HG03442 (cell line): ENCODE measurements at regions not wholly inside any gene's neighbourhood (a gene's known extent, or its start where the extent isn't known, plus 50 kb on each side); places are given as distances from the start of the nearest gene placed in this dataset.
"Not testable (repeated sequence)": the region's sequence is repeated elsewhere in the genome, so short reads cannot be mapped to it uniquely, and the experiment has no call there.

Experiments used
- ATAC-seq: cut with Tn5 transposase; IDR thresholded peaks from one replicate; pipeline ENCODE4 v1.9.1; 2021; ENCODE audit warnings: mild to moderate bottlenecking, moderate library complexity; ENCODE audit not compliant: unreplicated experiment

- ATAC-seq, result no peak
Observed at GRCh38 chr21:35510957-35511695, 462.0 kb upstream of the RUNX1 start.

DNA sequence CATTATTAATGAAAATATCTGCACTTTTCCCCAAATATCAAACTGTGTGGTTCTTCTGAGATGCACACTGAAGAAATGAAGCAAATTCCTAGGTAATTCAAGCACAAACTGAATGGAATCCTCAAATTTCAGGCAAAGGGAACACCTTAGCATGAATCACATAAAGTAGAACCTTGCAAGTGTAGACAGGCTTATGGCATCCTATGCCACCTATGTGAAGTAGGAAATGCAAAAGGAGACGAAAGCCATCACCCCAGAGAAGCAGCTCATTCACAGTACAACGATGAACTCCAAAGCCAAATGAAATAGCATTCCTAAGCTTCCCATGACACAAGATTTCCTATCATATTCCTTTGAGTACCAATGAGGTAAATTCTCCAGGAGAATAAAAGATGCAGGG is 461.2 kb upstream of the RUNX1 start:
- no peak for ATAC-seq

DNA sequence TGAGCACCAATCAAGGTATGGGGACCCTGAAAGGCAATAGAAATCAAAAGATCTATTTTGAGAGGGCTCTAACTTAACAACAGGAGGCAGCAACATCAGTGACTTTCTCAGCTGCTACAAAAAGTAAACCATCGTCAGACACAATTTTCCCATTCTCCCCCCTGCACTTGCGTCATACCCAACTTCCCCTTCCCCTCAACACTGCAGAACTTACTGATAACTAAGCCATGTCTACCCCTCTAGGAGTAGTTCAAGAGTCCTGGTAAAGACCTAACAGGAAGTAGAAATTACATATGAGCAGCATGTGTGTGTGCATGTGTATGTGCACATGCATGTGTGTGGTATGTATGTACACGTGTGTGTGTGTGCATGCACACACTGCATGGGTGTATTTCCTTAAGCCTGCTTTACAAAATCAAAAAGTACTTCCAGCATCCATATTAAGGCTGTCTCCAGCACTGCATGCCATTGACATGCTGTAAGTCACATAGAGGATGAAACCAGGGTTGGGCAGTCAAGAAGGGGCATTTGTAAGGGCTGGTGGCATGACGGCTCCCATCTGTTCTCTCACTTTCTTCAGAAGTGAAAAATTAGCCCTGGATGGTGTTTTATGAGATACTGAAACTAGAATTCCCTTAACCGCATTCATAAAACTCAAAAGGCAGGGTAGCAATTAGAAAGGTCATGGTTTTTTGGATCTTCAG is 460.1 kb upstream of the RUNX1 start:
- no peak for ATAC-seq

- ATAC-seq, result no peak
Observed at GRCh38 chr21:35508139-35508888, 459.2 kb upstream of the RUNX1 start.

DNA sequence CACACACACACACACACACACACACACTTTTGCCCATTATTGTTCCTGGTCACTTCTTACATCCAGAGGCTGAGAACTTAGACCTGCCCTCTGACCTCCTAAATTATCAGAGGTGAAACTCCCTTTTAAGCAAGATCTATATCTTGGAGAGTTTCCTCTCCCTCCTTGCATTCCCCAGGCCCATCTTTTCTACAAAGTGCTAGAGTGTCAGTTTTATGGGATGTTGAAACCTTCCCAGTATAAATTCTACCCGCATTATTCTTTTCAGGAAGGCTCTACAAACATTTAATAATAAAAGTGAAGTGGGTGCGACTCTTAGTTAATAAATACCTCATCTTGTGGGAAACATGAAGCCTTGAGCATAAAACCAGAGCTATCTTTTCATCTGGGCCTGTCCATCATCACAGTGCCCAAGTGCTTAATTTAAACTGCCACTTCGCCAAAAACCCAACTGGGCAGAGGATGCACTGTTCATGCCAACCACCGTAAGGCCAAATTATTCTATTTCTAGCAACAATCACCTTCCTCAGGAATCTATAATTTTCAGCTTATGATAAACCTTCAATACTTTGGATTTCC is 458.2 kb upstream of the RUNX1 start:
- ATAC-seq, result no peak

- ATAC-seq, result no peak
Observed at GRCh38 chr21:35506771-35507170, 457.7 kb upstream of the RUNX1 start.

- ATAC-seq, result no peak
Observed at GRCh38 chr21:35506352-35506751, 457.2 kb upstream of the RUNX1 start.

DNA sequence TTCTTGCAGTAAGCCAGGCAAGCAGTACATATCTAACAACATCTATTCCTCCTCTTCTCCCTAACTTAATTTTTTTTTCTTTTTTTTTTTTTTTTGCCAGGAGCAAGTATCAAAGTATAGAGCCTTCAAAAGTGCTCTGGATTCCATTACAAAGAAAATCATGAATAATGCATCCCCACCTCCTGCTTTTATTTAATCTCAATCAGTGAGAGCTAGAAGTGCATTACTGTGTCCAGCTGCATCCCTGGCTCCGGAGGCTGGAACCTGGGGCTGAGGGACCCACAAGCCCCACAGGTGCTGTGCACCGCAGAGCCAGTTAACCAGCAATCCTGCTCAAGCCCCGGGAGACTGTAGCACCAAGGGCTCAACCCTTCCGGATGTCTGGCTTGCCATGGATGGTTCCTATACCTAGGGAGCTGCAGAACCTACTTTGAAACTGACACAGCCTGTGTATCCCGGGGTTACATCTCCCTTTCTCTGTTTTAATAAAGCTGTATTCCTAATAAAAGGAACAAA is 455.9 kb upstream of the RUNX1 start:
- no peak for ATAC-seq

GRCh38 chr21:35504277-35504676 is 455.2 kb upstream of the RUNX1 start:
- no peak for ATAC-seq

GRCh38 chr21:35503671-35504070 is 454.6 kb upstream of the RUNX1 start:
- no peak for ATAC-seq

DNA sequence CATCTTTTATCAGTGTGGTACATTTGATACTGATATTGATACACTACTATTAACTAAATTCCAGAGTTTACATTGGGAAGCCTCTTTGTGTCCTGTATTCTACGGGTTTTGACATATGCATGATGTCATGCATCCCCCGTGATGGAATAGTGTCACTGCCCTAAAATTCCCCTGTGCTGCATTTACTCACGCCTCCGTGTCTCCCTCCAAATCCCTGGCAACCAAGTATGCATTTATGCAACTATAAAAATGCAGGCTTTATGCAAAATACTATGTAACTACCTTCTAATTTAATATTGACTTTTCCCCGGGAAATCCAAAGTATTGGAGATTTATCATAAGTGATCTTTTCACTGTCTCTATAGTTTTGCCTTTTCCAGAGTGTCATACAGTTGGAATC is 453.7 kb upstream of the RUNX1 start:
- ATAC-seq, result no peak

- ATAC-seq, result not testable (repeated sequence)
Observed at GRCh38 chr21:35497522-35497921, 448.4 kb upstream of the RUNX1 start.

DNA sequence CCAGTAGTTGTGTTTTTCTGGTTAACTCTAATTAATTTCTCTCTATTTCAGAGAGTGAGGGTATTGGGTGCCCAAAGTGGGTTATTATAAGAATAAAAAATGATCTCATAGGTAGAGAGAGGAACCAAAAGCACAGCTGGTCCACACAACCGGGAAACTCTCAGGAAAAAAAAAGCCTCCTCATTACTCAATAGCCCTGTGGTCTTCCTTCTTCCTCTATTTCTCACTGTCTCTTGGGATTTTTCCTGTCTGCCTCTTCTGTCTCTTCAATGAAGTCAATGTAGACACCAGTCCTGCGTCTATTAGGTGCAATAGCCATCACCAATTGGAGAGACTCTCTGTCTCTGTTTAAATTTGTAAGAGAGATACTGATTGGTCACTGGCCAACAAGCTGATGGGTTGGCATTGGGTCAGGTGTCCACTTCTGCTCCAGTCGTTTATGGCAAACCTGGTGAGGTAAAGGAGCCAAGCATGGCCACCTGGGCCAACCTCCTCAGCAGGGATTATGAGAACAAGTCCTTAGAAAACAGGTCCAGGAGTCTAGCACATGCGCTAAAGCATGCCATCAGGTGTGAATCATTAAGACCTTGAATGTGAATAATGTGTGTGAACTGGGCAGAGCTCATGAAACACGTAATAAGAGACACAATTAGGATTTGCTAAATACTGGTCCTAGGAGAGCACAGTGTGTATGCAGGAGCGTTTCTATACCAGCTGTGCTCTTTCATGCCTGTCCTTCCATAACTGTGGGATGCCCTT is 443.0 kb upstream of the RUNX1 start:
- ATAC-seq, result no peak

GRCh38 chr21:35491114-35491513 is 442.0 kb upstream of the RUNX1 start:
- no peak for ATAC-seq

GRCh38 chr21:35489389-35489980 is 440.4 kb upstream of the RUNX1 start:
- ATAC-seq, result no peak

DNA sequence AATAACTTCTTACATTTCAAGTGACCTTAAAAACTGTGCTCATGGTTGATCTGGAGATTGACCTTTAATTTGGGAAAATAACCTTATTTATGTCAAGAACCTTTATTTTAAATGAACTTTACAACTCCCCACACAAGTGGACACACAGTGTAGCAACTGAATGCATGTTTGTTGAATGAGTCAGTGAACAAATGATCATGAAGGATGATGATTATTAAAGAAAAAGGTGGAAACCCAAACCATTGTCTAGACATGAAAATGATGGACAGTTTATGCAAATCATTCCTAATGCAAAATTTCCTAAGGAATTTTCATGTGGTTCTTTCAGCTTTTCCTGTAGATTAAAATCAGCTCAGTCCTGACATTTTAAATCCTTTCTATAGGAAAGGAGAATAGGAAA is 439.8 kb upstream of the RUNX1 start:
- no peak for ATAC-seq

GRCh38 chr21:35485364-35485763 is 436.3 kb upstream of the RUNX1 start:
- ATAC-seq, result no peak

- no peak for ATAC-seq
Observed at GRCh38 chr21:35484851-35485250, 435.7 kb upstream of the RUNX1 start.

- ATAC-seq, result no peak
Observed at GRCh38 chr21:35484032-35484431, 434.9 kb upstream of the RUNX1 start.
